LoVo (cell line): ENCODE measurements at regions not wholly inside any gene's neighbourhood (a gene's known extent, or its start where the extent isn't known, plus 50 kb on each side); places are given as distances from the start of the nearest gene placed in this dataset.

ENCODE experiments used
- DNase-seq: peaks from one replicate; pipeline ENCODE4 v3.0.0-alpha.2; 2016; ENCODE audit warnings: low spot score

DNA sequence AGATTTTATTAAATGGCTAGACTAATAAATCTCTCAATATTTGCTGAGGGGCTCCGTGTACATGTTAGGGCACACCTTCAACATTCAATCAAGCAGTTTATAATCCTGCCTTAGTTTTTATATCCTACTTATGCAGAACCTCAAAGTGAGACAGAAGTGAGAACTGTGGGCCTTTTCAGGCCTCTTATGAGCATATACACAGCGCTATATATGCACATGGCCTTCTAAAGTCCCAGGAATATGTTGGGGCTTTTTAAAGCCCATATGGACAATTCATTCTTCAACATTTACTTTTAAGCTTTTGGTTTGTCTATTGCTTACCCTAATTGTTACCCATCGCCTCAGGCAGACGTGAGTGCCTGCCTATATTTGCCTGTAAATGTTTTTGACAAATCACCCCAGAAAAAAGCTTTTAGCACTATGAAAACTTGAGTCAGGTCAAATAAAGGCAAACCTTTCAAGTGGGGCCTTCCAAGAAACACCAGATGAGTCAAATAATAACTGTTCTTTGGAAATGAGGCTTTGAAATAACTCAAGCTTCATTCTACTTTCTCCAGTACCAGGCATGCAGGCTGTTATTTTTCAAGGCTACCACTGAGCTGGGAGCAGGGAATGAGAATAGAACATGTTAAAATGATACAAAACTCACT lies 58.2 kb downstream of the ESM1 start:
- DNase-seq: no peak

DNA sequence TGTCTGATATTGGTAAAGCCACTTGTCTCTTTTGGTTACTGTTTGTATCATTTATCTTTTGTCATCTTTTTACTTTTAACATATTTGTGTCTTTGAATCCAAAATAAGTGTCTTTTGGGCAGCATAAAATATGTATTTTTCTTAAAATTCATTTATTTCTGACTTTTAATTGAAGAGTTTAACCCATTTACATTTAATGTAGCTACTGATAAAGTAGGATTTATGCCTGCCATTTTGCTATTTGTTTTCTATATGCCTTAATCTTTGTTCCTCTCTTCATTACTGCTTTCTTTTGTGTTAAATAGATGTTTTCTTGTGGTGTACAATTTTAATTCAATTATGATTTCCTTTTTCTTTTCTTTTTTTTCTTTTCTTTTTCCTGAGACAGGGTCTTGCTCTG lies 60.9 kb downstream of the ESM1 start:
- no peak for DNase-seq

DNA sequence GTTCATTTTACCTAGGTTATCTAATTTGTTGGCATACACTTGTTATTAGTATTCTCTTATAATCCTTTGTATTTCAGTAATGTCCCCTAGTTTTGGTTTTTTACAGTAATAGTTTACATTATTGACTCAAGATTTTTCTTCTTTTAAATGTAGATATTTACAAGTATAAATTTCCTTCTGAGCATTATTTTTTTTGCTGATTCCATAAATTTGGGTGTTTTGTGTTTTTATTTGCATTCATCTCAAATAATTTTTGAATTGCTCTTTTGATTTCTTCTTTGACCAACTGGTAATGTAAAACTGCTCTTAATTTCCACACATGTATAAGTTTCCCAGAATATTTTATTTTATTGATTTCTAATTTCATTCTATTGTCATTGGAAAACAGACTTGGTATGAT lies 68.1 kb downstream of the ESM1 start:
- no peak for DNase-seq

DNA sequence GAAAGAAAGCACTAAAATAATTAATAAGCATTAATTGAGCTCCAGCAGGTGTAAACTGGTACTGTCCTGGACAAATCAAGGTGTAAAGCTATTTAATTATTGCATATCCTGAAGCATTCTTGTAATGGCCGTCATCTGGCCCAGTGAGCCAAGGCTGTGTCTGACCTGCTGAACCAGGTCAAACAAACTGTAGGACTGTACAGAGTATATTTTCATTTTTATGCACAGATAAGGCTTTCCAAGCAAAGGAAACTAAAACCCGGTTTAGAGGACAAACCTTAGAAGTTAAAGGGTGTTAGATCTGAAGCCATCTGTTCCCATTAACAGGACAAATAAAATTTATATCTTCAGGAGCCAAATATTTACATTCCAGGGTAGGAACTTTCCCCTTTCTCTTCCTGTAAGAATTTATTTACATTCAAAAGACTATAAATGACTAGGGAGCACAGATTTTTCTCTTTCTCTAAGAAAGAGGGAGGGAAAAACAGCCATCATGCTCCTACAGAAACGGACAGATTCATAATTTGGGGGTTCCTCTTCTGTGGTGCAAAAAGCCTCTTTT lies 69.8 kb downstream of the ESM1 start:
- DNase-seq: no peak

DNA sequence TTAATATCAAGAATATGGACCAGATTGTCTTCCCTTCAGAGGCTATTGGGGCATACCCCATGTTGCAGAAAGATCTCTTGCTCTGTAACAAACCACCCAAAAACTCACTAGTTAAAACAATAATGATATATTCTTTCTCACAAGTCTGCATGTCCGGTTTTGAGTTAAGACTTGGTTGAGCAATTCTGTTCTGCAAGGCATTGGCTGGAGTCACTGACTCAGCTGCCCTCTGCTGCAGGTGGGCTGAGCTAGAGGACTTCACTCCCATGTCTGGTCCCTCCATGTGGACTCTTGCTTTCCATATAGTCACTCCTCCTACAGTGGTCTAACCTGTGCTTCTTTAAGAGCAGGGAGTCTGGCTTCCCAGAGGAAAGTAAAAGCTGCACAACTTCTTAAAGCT lies 73.4 kb downstream of the ESM1 start:
- no peak for DNase-seq

DNA sequence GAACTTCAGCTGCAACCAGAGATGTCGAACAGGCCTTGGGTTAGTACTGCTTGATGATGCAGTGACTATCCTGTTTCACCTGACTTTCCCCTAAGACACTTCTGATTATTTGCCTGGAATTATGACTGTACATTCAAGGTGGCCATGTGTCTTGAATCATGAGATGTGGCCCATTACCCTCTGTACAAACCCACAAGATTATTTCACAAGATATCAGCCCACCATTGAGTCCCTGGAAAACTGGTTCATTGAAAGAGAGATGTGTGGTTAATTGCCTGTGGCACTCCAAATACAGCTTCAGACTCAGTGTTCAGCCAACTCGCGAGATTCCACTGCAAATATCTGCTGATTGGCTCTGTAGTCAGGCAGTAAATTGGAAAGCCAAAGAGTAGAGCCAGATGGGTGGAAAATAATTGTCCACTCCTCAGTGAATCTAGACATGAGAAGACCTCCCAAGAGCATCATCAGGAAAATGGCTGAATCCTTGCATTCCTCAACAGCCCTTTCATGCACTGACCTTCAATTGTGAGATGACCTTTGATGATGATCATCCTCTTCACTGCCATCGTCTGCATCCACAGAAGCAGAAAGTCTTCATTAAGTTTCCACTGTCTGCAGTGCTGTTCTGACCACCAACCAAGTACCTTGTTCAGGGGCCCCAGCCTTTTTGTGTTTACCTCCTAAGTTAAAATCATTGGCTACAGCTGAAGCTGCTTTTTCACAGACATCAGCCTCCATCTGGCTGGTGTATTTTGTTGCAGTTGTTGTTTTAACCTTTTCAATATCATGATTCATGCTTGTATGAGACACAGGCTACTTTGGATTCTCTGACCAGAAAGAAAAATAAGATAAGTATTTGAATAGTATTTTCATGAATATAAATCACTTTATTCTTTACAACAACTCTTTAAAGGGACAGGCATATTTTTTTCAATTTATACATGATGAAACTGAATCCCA lies 75.2 kb downstream of the ESM1 start:
- no peak for DNase-seq

DNA sequence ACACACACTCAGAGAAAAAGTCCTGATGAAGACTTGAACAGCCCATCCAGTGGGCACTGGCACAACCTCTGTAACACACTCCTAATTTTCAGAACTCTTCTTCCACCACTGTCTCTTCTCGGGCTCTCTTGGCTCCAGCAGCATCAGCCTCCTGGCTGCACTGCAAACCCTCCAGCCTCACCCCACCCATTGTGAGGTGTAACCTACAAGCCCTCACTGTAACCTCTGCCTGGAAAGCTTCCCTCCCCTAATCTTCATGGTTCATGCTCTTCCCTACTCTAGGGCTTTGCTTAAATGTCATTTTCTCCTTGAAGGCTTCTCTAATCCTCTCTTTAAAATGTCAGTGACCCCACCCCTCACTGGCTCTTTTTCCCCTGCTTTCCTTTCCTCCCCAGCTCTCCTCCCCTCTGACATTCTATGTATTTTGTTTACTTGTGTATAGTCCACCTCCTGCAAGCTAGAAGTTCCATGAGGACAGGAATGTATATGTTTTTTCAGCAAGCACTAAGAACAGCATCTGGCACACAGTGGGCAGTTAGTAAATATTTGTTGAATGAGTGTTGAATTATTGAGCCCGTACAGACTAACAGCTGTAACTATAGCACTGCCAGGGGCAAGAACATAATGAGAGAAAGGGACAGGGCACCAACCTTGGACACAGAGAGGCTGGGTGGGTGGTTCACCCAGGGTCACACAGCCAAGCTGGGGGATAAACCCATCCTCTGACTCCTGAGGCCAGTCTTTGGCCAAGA lies 76.4 kb downstream of the ESM1 start:
- no peak for DNase-seq

DNA sequence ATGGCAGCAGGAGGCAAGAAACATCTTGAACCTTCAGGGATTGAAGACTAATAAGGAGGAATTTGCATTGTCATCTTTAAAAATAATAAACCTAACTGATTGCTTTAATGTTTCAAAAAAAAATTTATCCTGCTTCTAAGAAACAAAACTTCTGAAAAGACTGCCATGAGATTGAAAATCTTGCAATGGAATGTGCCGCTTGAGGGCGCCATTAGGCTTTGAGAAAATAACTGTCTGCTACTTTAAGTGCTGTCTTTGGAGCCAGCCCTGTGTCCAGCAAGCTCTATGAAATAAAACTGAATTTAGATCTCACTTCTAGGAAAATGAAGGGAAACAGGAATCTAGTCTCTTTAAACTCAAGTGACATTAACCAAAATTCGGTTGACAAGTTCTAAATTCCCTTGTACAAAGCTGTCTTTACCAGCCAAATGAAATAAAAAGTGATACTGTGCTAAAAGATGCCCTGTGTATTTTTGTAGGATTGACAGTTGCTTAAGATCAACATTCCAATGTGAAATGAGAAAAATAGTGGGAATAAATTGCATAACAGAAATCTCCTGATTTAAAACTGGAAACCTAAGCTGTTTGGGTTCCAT lies 79.4 kb downstream of the ESM1 start:
- peak; percentile 50 for DNase-seq

DNA sequence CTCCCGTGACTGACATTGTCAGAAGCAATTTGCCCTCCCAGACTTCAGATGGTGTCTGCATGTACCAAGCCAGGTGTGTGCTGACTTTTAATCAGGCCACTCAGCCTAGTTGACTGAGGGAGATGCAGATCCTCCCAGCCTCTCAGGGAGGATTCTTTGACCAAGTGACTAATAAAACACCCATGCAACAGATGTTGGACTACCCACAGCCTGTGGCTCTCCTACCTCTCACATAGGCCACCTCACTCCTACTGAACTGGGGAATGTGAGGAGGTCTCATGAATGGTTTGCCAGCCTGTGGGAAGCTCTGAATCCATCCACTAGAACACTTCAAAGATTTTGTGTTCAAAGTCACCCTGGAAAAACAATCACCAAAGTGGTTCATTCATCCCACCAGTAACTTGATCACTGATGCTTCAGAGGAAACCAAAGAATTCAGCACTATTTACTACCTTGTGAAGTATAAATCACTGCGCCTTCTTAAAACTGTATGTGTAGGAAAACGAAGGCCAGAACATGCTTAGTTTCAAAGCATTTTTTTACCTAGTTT lies 80.1 kb downstream of the ESM1 start:
- no peak for DNase-seq

DNA sequence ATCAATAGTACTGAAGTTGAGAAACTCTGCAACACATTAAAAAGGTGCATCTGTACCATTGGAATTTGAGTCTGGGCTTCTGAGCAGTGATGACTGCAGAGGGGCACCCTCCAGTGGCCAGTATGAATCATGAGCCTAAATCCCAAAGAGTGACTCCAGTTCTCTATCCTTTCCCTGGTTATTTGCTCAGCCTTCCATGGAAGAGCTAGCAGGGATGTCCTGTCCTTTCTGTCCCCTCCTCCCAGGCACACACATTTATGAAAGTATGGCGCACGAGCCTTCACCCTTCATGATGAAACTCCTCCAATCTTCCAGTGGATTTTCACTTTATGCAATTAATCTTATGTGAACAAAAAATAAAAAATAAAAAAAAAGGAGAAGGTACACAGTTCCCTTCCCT lies 81.0 kb downstream of the ESM1 start:
- DNase-seq: no peak

DNA sequence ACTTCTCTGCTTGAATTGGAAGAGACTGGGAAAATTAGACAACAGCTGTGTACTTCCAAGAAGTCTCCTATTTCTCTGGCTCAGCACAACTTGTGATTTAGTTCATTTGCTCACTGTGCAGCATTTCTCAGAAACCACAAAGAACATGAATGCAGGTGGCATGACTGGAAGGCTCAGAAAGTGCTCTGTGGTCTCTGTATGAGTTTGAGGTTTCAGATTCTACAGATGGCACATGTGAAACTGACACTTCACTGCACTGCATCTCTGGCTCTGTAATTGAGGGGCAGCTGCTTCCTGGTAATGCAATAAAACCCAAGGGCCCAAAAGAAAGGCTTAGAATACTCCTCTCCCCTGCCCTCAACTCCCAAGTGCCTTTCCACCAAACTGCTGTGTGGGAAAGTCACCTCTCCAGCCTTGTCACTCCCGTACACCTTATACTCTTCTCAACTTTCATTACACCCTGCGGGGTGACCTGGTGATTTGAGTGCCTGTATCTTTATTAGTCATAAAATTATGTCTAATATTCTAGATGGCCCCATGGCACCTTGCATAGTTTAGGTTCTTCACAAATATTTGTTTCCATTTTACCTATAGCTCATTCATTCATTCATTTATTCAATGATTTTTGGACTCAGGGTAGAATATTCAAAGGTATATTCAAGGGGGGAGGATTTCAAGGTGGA lies 82.5 kb downstream of the ESM1 start:
- no peak for DNase-seq

DNA sequence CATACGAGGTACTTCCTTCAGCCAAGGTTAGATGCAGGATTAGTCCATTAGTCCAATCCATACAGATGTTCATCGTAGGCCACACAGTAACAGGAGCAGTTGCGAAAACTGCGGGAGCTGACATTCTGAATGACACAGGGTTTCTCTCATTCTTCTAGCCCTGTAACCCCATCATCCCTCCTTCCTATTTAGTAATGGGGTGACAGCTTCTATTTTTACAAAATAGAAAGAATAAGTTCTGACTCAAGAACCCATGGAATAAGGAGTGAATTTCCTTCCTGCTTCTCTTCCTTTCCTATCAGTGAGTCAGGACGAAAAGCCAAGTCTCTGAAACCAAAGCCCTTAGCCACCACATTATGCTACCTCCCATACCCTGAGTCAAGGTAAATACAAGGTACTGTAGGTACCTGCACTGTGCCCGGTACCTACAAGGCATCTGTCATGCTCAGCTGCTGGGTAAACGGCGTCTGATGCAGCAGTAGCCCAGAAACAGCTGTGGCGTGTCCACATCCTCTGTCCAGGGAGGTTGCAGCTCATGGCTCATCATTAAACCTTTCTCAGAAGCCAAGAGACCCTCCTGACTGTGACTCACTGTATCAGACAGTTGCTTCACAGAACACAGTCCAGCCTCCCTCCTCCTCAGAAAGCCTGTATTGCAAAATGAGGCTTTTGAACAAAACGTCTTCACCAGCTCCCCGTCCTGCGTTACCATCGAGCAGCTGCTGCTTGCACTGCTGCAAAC lies 84.2 kb downstream of the ESM1 start:
- no peak for DNase-seq

DNA sequence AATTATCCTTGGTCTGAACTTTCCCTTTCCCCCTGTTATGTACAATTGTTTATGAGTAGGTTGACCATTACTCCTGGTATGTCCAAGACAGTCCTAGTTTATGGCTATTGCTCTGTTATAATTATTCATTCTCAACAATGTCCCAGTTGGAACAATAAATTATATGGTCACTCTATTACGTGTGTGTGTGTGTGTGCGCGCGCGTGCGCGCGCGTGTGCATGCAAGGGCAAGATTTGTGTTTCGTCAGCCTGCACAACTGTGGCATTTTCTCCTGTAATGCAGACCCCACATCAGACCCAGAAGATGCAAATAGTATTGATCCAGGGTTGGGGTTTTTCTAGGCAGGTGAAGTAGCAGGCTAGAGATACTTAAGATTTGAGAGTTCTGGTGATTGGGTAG lies 88.4 kb downstream of the ESM1 start:
- DNase-seq: no peak

DNA sequence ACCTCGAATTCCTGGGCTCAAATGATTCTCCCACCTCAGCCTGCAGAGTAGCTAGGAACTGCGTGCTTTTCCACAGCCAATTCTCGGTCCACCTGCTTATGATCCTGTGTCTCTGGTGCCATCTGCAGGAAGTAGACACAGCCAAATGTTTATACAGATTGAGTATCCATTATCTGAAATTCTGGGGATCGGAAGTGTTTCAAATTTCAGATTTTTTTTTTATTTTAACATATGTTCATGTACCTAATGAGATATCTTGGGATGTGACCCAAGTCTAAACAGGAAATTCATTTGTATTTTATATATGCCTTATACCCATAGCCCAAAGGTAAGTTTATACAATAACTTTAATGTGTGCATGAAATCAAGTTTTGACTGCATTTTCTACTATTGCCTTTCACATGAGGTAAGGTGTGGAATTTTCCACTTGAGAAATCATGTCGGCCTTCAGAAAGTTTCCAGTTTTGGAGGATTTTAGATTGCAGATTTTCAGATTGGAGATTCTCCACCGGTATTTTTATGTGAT lies 89.5 kb downstream of the ESM1 start:
- peak; percentile 45 for DNase-seq

DNA sequence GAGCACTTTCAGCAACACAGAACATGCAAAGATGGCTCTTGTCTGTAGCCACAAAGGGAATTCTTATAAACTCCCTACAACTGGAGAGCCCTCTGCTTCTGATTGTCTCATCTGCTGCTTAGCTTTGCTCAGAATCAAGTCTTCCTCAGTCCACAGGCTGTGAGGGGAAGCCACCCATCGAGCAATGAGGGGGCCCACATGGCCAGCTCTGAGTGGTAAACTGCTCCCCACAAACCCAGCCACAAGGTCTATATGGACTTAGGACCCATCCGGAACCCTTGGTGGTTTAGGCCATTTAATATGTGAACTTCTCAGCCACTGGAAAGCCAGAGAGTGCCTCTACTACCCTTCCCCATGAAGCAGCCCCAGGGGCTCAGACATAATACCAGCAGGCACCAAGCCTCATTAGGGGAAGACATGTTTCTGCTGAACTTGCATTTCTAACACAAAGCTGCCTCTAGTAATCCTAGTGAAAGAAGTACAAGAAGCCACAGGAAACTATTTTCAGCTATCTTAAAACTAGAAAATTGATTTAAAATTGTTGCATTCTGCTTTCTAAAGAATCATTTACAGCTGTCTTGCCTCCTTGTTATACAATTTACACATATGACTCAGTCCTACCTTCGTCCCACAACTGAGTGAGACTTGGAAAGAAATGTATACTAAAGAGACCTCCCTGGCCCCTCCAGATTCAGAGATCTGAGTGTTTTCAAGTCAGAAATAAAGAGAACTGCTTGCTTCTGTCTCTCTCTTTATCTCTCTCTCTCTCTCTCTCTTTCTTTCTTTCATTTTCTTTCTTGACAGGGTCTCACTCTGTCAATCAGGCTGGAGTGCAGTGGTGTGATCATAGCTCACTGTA lies 90.2 kb downstream of the ESM1 start:
- DNase-seq: no peak

DNA sequence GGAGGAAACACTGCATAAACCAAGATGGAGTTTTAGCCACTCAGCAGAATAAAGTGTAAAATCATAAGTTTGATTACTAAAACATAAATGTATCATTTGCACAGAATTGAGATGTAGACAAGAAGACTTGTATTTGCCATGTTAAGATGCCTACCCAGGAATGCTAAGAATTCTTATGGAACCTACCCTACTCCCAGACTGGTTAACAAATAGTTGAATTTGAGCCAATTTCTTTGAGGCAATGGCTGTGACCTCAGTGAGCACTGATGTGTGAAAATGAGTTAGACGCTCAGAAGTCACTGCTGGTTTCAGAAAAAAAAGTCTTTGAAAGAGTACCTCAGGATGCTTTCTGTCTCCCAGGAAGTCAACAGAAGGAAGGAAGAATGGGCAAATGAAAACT lies 95.6 kb downstream of the ESM1 start:
- DNase-seq: peak; percentile 48

DNA sequence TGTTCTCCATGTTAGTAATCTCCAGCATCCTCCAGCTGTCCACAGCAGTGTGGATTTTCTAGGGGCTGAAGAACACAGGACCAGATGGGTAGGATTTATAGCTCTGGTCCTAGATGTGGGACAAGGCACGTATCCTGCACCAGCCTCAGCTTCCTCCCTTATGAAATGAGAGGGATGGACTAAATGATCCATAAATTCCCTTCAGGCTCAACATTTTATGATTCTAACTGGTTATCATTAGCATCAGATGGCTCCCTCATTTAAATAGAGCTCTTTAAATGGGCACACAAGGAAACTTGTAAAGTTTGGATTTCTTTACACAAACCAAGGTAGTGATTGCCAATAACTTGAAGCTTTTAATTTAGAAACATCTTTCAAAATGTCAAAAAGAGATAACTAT lies 97.7 kb downstream of the ESM1 start:
- no peak for DNase-seq

DNA sequence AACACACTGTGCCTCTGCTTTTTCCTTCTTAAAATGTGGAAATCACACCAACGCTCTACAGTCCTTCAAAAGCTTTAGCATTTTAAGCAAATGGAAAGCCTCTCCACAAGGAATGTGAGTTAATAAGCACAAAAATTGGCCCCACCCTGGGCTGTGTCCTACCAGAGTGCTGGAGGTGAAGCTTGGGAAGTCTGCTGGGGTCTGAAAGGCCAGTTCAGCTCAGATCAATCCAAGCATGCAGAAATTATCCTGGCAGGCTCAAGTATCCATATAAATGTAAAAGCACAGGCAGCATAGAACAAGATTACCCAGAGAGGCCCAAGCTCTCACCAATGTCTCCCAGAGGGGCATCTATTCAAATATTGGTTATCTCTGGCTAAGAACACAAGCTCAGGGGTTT lies 98.5 kb downstream of the ESM1 start:
- DNase-seq: no peak

DNA sequence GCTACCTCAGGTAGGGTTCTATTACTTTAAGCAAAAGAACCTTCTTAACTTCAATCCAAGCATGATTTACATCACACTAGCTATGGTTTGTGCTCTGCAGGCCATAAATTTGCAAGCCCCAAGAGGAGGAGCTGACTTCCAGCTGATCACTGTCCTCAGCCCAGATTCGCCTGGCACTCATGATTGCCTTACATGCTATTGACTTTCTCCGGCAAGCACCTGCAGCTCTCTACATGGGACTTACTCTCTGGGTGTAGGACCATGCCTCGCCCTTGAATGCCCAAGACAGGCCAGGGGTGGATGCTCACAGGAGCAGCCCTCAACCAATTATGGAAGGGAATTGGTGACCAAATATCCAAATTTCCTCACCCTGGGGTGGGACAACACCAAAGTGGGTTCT lies 99.8 kb downstream of the ESM1 start:
- no peak for DNase-seq
